HG02763 (cell line): ENCODE measurements at regions not wholly inside any gene's neighbourhood (a gene's known extent, or its start where the extent isn't known, plus 50 kb on each side); places are given as distances from the start of the nearest gene placed in this dataset.

Experiments used
- ATAC-seq: cut with Tn5 transposase; IDR thresholded peaks from one replicate; pipeline ENCODE4 v1.9.1; 2021; ENCODE audit warnings: mild to moderate bottlenecking, moderate library complexity; ENCODE audit not compliant: unreplicated experiment

- no peak for ATAC-seq
Observed at GRCh38 chr11:15615398-15616096, 500.8 kb downstream of the INSC start.

GRCh38 chr11:15616130-15617105 lies 501.7 kb downstream of the INSC start:
- no peak for ATAC-seq

GRCh38 chr11:15617126-15617525 lies 502.4 kb downstream of the INSC start:
- no peak for ATAC-seq

GRCh38 chr11:15618583-15619032 lies 503.9 kb downstream of the INSC start:
- no peak for ATAC-seq

GRCh38 chr11:15621565-15621964 lies 506.8 kb downstream of the INSC start:
- no peak for ATAC-seq

- ATAC-seq, result no peak
Observed at GRCh38 chr11:15622231-15622890, 507.6 kb downstream of the INSC start.

GRCh38 chr11:15624701-15625100 lies 510.0 kb downstream of the INSC start:
- ATAC-seq, result no peak

GRCh38 chr11:15625691-15626090 lies 511.0 kb downstream of the INSC start:
- ATAC-seq, result no peak

- no peak for ATAC-seq
Observed at GRCh38 chr11:15627560-15627959, 512.8 kb downstream of the INSC start.

GRCh38 chr11:15629690-15630321 lies 515.1 kb downstream of the INSC start:
- ATAC-seq, result no peak

GRCh38 chr11:15630896-15631295 lies 516.2 kb downstream of the INSC start:
- no peak for ATAC-seq

GRCh38 chr11:15635521-15635920 lies 520.8 kb downstream of the INSC start:
- no peak for ATAC-seq

GRCh38 chr11:15636521-15637089 lies 521.9 kb downstream of the INSC start:
- ATAC-seq, result no peak

GRCh38 chr11:15638386-15638787 lies 523.7 kb downstream of the INSC start:
- no peak for ATAC-seq

- ATAC-seq, result no peak
Observed at GRCh38 chr11:15640318-15640717, 525.6 kb downstream of the INSC start.

GRCh38 chr11:15641271-15642045 lies 526.7 kb downstream of the INSC start:
- ATAC-seq, result no peak

- ATAC-seq, result no peak
Observed at GRCh38 chr11:15645201-15645600, 530.5 kb downstream of the INSC start.

- ATAC-seq, result no peak
Observed at GRCh38 chr11:15649371-15650104, 534.8 kb downstream of the INSC start.
